KMS-11 (cell line): ENCODE measurements at regions not wholly inside any gene's neighbourhood (a gene's known extent, or its start where the extent isn't known, plus 50 kb on each side); places are given as distances from the start of the nearest gene placed in this dataset.

ENCODE experiments used
- H2AFZ ChIP-seq: fragments of 200-600 bp; sonication (generic); 2 replicates; pipeline ENCODE4 v1.6.1; 2016; ENCODE audit warnings: antibody characterized with exemption, mixed run types, low read depth
- H3K27ac ChIP-seq: fragments of 200-600 bp; sonication (generic); 2 replicates; pipeline ENCODE4 v1.6.1; 2016; ENCODE audit warnings: mild to moderate bottlenecking, mixed run types
- H3K27me3 ChIP-seq: fragments of 200-600 bp; sonication (generic); 2 replicates; pipeline ENCODE4 v1.6.1; 2017; ENCODE audit warnings: mild to moderate bottlenecking, low read depth, mixed run types, moderate library complexity; ENCODE audit not compliant: insufficient read depth
- H3K36me3 ChIP-seq: fragments of 200-600 bp; sonication (generic); 2 replicates; pipeline ENCODE4 v1.6.1; 2017; ENCODE audit warnings: mild to moderate bottlenecking, mixed run types; ENCODE audit not compliant: insufficient read depth
- H3K4me1 ChIP-seq: fragments of 200-600 bp; sonication (generic); 2 replicates; pipeline ENCODE4 v1.6.1; 2016; ENCODE audit warnings: mild to moderate bottlenecking, low read depth, mixed run types; ENCODE audit not compliant: poor library complexity, severe bottlenecking
- H3K4me2 ChIP-seq: fragments of 200-600 bp; sonication (generic); 2 replicates; pipeline ENCODE4 v1.7.0; 2016; ENCODE audit warnings: mild to moderate bottlenecking, mixed run types
- H3K4me3 ChIP-seq: fragments of 200-600 bp; sonication (generic); IDR thresholded peaks from 2 replicates; pipeline ENCODE4 v1.6.1; 2017; ENCODE audit warnings: low read depth, low read length, mixed read lengths; ENCODE audit not compliant: insufficient read depth
- H3K79me2 ChIP-seq: fragments of 200-600 bp; sonication (generic); 2 replicates; pipeline ENCODE4 v1.6.1; 2016; ENCODE audit warnings: low read depth, mixed run types; ENCODE audit not compliant: insufficient read depth
- H3K9ac ChIP-seq: fragments of 200-600 bp; sonication (generic); 2 replicates; pipeline ENCODE4 v1.6.1; 2016; ENCODE audit warnings: mild to moderate bottlenecking, mixed run types
- H4K20me1 ChIP-seq: fragments of 200-600 bp; sonication (generic); 2 replicates; pipeline ENCODE4 v1.6.1; 2016; ENCODE audit warnings: mild to moderate bottlenecking, mixed run types; ENCODE audit not compliant: insufficient read depth
- CTCF ChIP-seq: fragments of 200-600 bp; sonication (generic); conservative IDR thresholded peaks from 2 replicates; pipeline ENCODE4 v1.6.1; 2017; ENCODE audit warnings: low read depth, mild to moderate bottlenecking, antibody characterized with exemption, low read length, moderate library complexity, mixed read lengths

- H3K36me3 ChIP-seq, result no peaks in the 10 kb centered on the region
- no peak overlapping the region for H2AFZ ChIP-seq
- no peak overlapping the region for H3K4me3 ChIP-seq
- no peaks in the 10 kb centered on the region for H3K4me1 ChIP-seq
- no peaks in the 10 kb centered on the region for H3K27me3 ChIP-seq
- H3K27ac ChIP-seq, result no peak overlapping the region
- H4K20me1 ChIP-seq, result no peaks in the 10 kb centered on the region
- H3K9ac ChIP-seq, result no peak overlapping the region
- no peak overlapping the region for H3K4me2 ChIP-seq
- no peaks in the 10 kb centered on the region for H3K79me2 ChIP-seq
- no peak for TF ChIP-seq CTCF
Observed at GRCh38 chr1:80629304-80629837, 1171.4 kb upstream of the ADGRL2 start.

DNA sequence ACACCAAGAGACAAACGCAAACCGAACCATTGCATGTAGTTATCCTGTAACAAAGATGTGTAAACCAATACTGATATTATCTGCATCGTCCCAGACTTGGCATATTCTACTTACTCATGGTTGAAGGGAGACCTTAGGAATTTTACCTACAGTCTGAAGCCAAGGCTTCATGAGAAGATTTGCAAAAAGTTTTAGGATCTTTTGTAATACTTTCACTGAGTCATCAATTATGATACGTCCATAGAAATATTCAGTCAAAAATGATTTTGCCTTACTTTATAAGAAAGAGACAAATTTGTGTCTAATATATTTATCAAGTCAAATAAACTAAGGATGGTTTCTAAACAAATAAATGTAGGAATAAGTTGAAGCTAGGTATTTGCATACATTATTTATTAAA, 1176.1 kb upstream of the ADGRL2 start:
- Histone ChIP-seq H3K27ac (no peak overlapping the region), H3K4me3 (no peak overlapping the region), H3K4me2 (no peak overlapping the region), H3K27me3 (no peaks in the 10 kb centered on the region), H3K4me1 (no peaks in the 10 kb centered on the region), H3K9ac (no peak overlapping the region), H3K79me2 (no peaks in the 10 kb centered on the region), H3K36me3 (no peaks in the 10 kb centered on the region), H4K20me1 (no peaks in the 10 kb centered on the region), H2AFZ (no peak overlapping the region)
- no peak for TF ChIP-seq CTCF

GRCh38 chr1:80607064-80607463, 1193.7 kb upstream of the ADGRL2 start:
- Histone ChIP-seq H3K4me3 (no peak overlapping the region), H3K4me2 (no peak overlapping the region), H4K20me1 (no peaks in the 10 kb centered on the region), H3K79me2 (no peaks in the 10 kb centered on the region), H3K4me1 (no peaks in the 10 kb centered on the region), H3K27ac (no peak overlapping the region), H2AFZ (no peak overlapping the region), H3K36me3 (no peaks in the 10 kb centered on the region), H3K9ac (no peak overlapping the region), H3K27me3 (no peaks in the 10 kb centered on the region)
- TF ChIP-seq CTCF, result no peak

DNA sequence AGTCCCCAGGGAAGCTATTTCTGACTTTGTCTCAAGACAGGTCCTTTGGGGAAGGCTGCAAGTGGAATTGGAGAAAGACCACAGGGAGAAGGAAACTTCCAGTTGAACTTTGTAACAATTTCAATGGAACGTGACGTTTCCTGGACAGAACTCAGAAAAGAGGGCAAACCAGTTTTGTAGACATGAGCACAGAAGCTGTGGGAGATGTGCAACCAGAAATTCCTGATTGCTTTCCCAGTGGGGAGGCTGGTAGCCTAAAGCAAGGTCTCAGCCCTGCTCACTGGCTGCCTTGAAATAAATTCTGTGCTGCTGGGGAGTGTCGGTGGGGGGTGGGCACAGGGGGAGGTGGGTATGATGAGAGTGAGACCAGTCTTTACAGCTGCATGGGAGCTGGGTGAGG, 1206.7 kb upstream of the ADGRL2 start:
- Histone ChIP-seq H3K79me2 (no peaks in the 10 kb centered on the region), H3K4me2 (no peak overlapping the region), H2AFZ (no peak overlapping the region), H3K36me3 (no peaks in the 10 kb centered on the region), H3K4me3 (no peak overlapping the region), H3K4me1 (no peaks in the 10 kb centered on the region), H4K20me1 (no peaks in the 10 kb centered on the region), H3K27me3 (no peaks in the 10 kb centered on the region), H3K9ac (no peak overlapping the region), H3K27ac (no peak overlapping the region)
- no peak for TF ChIP-seq CTCF
